Suppressor macrophage treated with lipopolysaccharide for 1 hour (primary cell): ENCODE measurements at regions not wholly inside any gene's neighbourhood (a gene's known extent, or its start where the extent isn't known, plus 50 kb on each side); places are given as distances from the start of the nearest gene placed in this dataset.

Source experiments
- DNase-seq, 3 donors: peaks; one replicate each; pipeline ENCODE4 v3.0.0-alpha.2; 2020 to 2022

- no peak for DNase-seq
Measured at GRCh38 chr17:77763023-77763422, 195.5 kb upstream of the TNRC6C start.

- DNase-seq, result no peak
Measured at GRCh38 chr17:77763575-77763974, 194.9 kb upstream of the TNRC6C start.

GRCh38 chr17:77765292-77765691, 193.2 kb upstream of the TNRC6C start:
- no peak for DNase-seq

- no peak for DNase-seq
Measured at GRCh38 chr17:77767148-77767547, 191.4 kb upstream of the TNRC6C start.

GRCh38 chr17:77768248-77768852, 190.2 kb upstream of the TNRC6C start:
- no peak for DNase-seq

GRCh38 chr17:77769215-77769614, 189.3 kb upstream of the TNRC6C start:
- no peak for DNase-seq

- DNase-seq, result no peak
Measured at GRCh38 chr17:77769762-77770161, 188.7 kb upstream of the TNRC6C start.

- peak in 1 of 3 donors; percentile 20 for DNase-seq
Measured at GRCh38 chr17:77770331-77771105, 188.0 kb upstream of the TNRC6C start.

- DNase-seq, result no peak
Measured at GRCh38 chr17:77771145-77771544, 187.4 kb upstream of the TNRC6C start.

GRCh38 chr17:77771587-77771986, 186.9 kb upstream of the TNRC6C start:
- DNase-seq, result no peak

GRCh38 chr17:77771998-77772397, 186.5 kb upstream of the TNRC6C start:
- DNase-seq, result no peak

GRCh38 chr17:77772461-77772897, 186.0 kb upstream of the TNRC6C start:
- DNase-seq, result peak; percentile 69 to 86 (median 82)

GRCh38 chr17:77772899-77773358, 185.6 kb upstream of the TNRC6C start:
- DNase-seq, result no peak

- no peak for DNase-seq
Measured at GRCh38 chr17:77774182-77774581, 184.3 kb upstream of the TNRC6C start.

GRCh38 chr17:77778636-77779489, 179.6 kb upstream of the TNRC6C start:
- no peak for DNase-seq

GRCh38 chr17:77779711-77780539, 178.6 kb upstream of the TNRC6C start:
- DNase-seq, result no peak

- DNase-seq, result no peak
Measured at GRCh38 chr17:77781536-77781935, 177.0 kb upstream of the TNRC6C start.

- no peak for DNase-seq
Measured at GRCh38 chr17:77782201-77782600, 176.3 kb upstream of the TNRC6C start.

GRCh38 chr17:77782611-77783010, 175.9 kb upstream of the TNRC6C start:
- DNase-seq, result no peak

- DNase-seq, result no peak
Measured at GRCh38 chr17:77783991-77784820, 174.3 kb upstream of the TNRC6C start.

GRCh38 chr17:77785312-77785905, 173.1 kb upstream of the TNRC6C start:
- no peak for DNase-seq
